Ishikawa (cell line): ENCODE measurements at regions not wholly inside any gene's neighbourhood (a gene's known extent, or its start where the extent isn't known, plus 50 kb on each side); places are given as distances from the start of the nearest gene placed in this dataset.

Source experiments
- CEBPB ChIP-seq: IDR thresholded peaks from 2 replicates; pipeline ENCODE4 v1.6.1; 2012
- CREB1 ChIP-seq: IDR thresholded peaks from 2 replicates; pipeline ENCODE4 v1.6.1; 2012; ENCODE audit warnings: low read depth
- EGR1 ChIP-seq: IDR thresholded peaks from 2 replicates; pipeline ENCODE4 v1.6.1; 2012
- EP300 ChIP-seq: IDR thresholded peaks from 2 replicates; pipeline ENCODE4 v1.6.1; 2012; ENCODE audit warnings: borderline replicate concordance
- FOXM1 ChIP-seq: IDR thresholded peaks from 2 replicates; pipeline ENCODE4 v1.6.1; 2012; ENCODE audit warnings: low read depth, borderline replicate concordance
- MAX ChIP-seq: IDR thresholded peaks from 2 replicates; pipeline ENCODE4 v1.6.1; 2012
- NFIC ChIP-seq: IDR thresholded peaks from 2 replicates; pipeline ENCODE4 v1.6.1; 2012
- RAD21 ChIP-seq: IDR thresholded peaks from 2 replicates; pipeline ENCODE4 v1.6.1; 2012; ENCODE audit warnings: low read depth
- REST ChIP-seq: IDR thresholded peaks from 2 replicates; pipeline ENCODE4 v1.6.1; 2012; ENCODE audit warnings: low read depth, mild to moderate bottlenecking
- TAF1 ChIP-seq: IDR thresholded peaks from 2 replicates; pipeline ENCODE4 v1.6.1; 2012; ENCODE audit warnings: low read depth, mild to moderate bottlenecking
- TCF12 ChIP-seq: IDR thresholded peaks from 2 replicates; pipeline ENCODE4 v1.6.1; 2012; ENCODE audit warnings: low read depth
- TEAD4 ChIP-seq: IDR thresholded peaks from 2 replicates; pipeline ENCODE4 v1.6.1; 2012
- USF1 ChIP-seq: IDR thresholded peaks from 2 replicates; pipeline ENCODE4 v1.6.1; 2012
- YY1 ChIP-seq: IDR thresholded peaks from 2 replicates; pipeline ENCODE4 v1.6.1; 2012; ENCODE audit warnings: low read depth
- ZBTB7A ChIP-seq: IDR thresholded peaks from 2 replicates; pipeline ENCODE4 v1.6.1; 2012; ENCODE audit warnings: low read depth

GRCh38 chr9:135375001-135375400 lies 104.6 kb upstream of the PPP1R26 start:
- TF ChIP-seq USF1 (no peak), CREB1 (no peak), FOXM1 (no peak), YY1 (no peak), RAD21 (no peak), TAF1 (no peak), TCF12 (no peak), MAX (no peak)

GRCh38 chr9:135376511-135377265 lies 102.9 kb upstream of the PPP1R26 start:
- TF ChIP-seq EGR1: no peak
- TF ChIP-seq EP300: no peak
- no peak for TF ChIP-seq TEAD4
- TF ChIP-seq ZBTB7A: no peak
- TF ChIP-seq CEBPB: no peak

- TF ChIP-seq REST (no peak), TCF12 (no peak), TAF1 (no peak), RAD21 (no peak), YY1 (no peak), EGR1 (no peak)
Observed at GRCh38 chr9:135377431-135377830, 102.2 kb upstream of the PPP1R26 start.

- TF ChIP-seq RAD21: no peak
- no peak for TF ChIP-seq ZBTB7A
- TF ChIP-seq FOXM1: no peak
Observed at GRCh38 chr9:135378751-135379150, 100.8 kb upstream of the PPP1R26 start.

- peak; percentile 54; the same call in 1 of the 2 replicates for TF ChIP-seq MAX
- no peak for TF ChIP-seq RAD21
- 0 out of 2 replicates have a peak, but pooled peaks have one; percentile 9 for TF ChIP-seq FOXM1
- peak; percentile 72 for TF ChIP-seq TCF12
- no peak for TF ChIP-seq CEBPB
- peak; percentile 45; the same call in 1 of the 2 replicates for TF ChIP-seq USF1
- TF ChIP-seq NFIC: peak; percentile 65
- TF ChIP-seq EP300: peak; percentile 71; the same call in 1 of the 2 replicates
Observed at GRCh38 chr9:135379540-135380267, 99.9 kb upstream of the PPP1R26 start.

- TF ChIP-seq CEBPB (no peak), YY1 (no peak), REST (no peak), USF1 (no peak), ZBTB7A (no peak), EGR1 (no peak), TCF12 (no peak), FOXM1 (no peak), NFIC (no peak), EP300 (no peak)
Observed at GRCh38 chr9:135380311-135380960, 99.1 kb upstream of the PPP1R26 start.
